HG03095 (cell line): ENCODE measurements at regions not wholly inside any gene's neighbourhood (a gene's known extent, or its start where the extent isn't known, plus 50 kb on each side); places are given as distances from the start of the nearest gene placed in this dataset.
"Not testable (repeated sequence)": the region's sequence is repeated elsewhere in the genome, so short reads cannot be mapped to it uniquely, and the experiment has no call there.

Experiments used
- ATAC-seq: cut with Tn5 transposase; IDR thresholded peaks from one replicate; pipeline ENCODE4 v1.9.1; 2021; ENCODE audit warnings: moderate library complexity; ENCODE audit not compliant: unreplicated experiment

- ATAC-seq, result no peak
Measured at GRCh38 chr5:62142351-62142750, 163.7 kb upstream of the KIF2A start.

- ATAC-seq, result no peak
Measured at GRCh38 chr5:62143268-62144229, 162.5 kb upstream of the KIF2A start.

GRCh38 chr5:62144401-62145022, 161.5 kb upstream of the KIF2A start:
- ATAC-seq, result no peak

- no peak for ATAC-seq
Measured at GRCh38 chr5:62149879-62150278, 156.1 kb upstream of the KIF2A start.

- no peak for ATAC-seq
Measured at GRCh38 chr5:62152394-62153087, 153.5 kb upstream of the KIF2A start.

GRCh38 chr5:62154758-62155157, 151.2 kb upstream of the KIF2A start:
- ATAC-seq, result no peak

- no peak for ATAC-seq
Measured at GRCh38 chr5:62155988-62156387, 150.0 kb upstream of the KIF2A start.

GRCh38 chr5:62167561-62168057, 138.4 kb upstream of the KIF2A start:
- ATAC-seq, result no peak

- ATAC-seq, result no peak
Measured at GRCh38 chr5:62168506-62169281, 137.3 kb upstream of the KIF2A start.

- no peak for ATAC-seq
Measured at GRCh38 chr5:62178258-62178657, 127.7 kb upstream of the KIF2A start.

GRCh38 chr5:62182802-62183201, 123.2 kb upstream of the KIF2A start:
- no peak for ATAC-seq

GRCh38 chr5:62183727-62184126, 122.3 kb upstream of the KIF2A start:
- ATAC-seq, result no peak

- ATAC-seq, result no peak
Measured at GRCh38 chr5:62184444-62184843, 121.6 kb upstream of the KIF2A start.

GRCh38 chr5:62190173-62190572, 115.8 kb upstream of the KIF2A start:
- no peak for ATAC-seq

GRCh38 chr5:62190931-62191330, 115.1 kb upstream of the KIF2A start:
- ATAC-seq, result no peak

GRCh38 chr5:62192958-62193357, 113.0 kb upstream of the KIF2A start:
- no peak for ATAC-seq

- not testable (repeated sequence) for ATAC-seq
Measured at GRCh38 chr5:62196532-62196931, 109.5 kb upstream of the KIF2A start.

- no peak for ATAC-seq
Measured at GRCh38 chr5:62197697-62198096, 108.3 kb upstream of the KIF2A start.

GRCh38 chr5:62198421-62198820, 107.6 kb upstream of the KIF2A start:
- ATAC-seq, result no peak

- ATAC-seq, result no peak
Measured at GRCh38 chr5:62199792-62200716, 106.0 kb upstream of the KIF2A start.
